Body of pancreas (tissue), 4 donors: ENCODE measurements at regions not wholly inside any gene's neighbourhood (a gene's known extent, or its start where the extent isn't known, plus 50 kb on each side); places are given as distances from the start of the nearest gene placed in this dataset.
"Not testable (repeated sequence)": the region's sequence is repeated elsewhere in the genome, so short reads cannot be mapped to it uniquely, and the experiment has no call there.

Experiments used
- ATAC-seq: fragments of 150-250 bp; one replicate; pipeline ENCODE4 v1.9.1; 2016
- DNase-seq, 4 donors: peaks; one replicate each; pipeline ENCODE4 v3.0.0-alpha.2; 2019
- H3K27ac ChIP-seq, 4 donors: fragments of 200-600 bp; sonication (generic); 1 replicate in 3 of 4; 2 replicates in 1 of 4; pipeline versions ENCODE4 v1.5.1 to v1.6.1; 2016 to 2019; ENCODE audit warnings: mild to moderate bottlenecking in 1 of 4, mixed read lengths in 1 of 4, moderate library complexity in 1 of 4
- H3K27me3 ChIP-seq, 2 donors: fragments of 200-600 bp; sonication (generic); one replicate each; pipeline ENCODE4 v1.6.0; 2016; ENCODE audit warnings: mild to moderate bottlenecking in 1 of 2
- H3K36me3 ChIP-seq, 2 donors: fragments of 200-600 bp; sonication (generic); replicated peaks in 1 of 2; 2 replicates each; pipeline ENCODE4 v1.5.1; 2016; ENCODE audit warnings: low read depth in 2 of 2; ENCODE audit not compliant: insufficient read depth in 1 of 2
- H3K4me1 ChIP-seq: fragments of 200-600 bp; sonication (generic); one replicate; pipeline ENCODE4 v1.6.0; 2016
- H3K4me3 ChIP-seq, 2 donors: fragments of 200-600 bp; sonication (generic); 1 replicate in 1 of 2; 2 replicates in 1 of 2; pipeline ENCODE4 v1.5.1; 2016 to 2019
- H3K9me3 ChIP-seq, 3 donors: fragments of 200-600 bp; sonication (generic); 1 replicate in 2 of 3; 2 replicates in 1 of 3; pipeline ENCODE4 v1.5.1; 2016
- POLR2A ChIP-seq, 3 donors: fragments of 450-650 bp; IDR thresholded peaks; one replicate each; pipeline ENCODE4 v1.6.1; 2016; ENCODE audit warnings: antibody characterized with exemption in 3 of 3, mild to moderate bottlenecking in 2 of 3
- WGBS, 2 donors: methylation state at CpG; one replicate each; pipeline ENCODE4 v1.1.5; 2017; 5-methylcytosine and 5-hydroxymethylcytosine counted together
- intact Hi-C: fragments of 100-400 bp; cut with DNase I; formaldehyde crosslinking; loops from one replicate; pipeline ENCODE4 v1.15.1; 2023
- TF ChIP-seq, protein P1 (sequence below), 7 experiments: fragments of 450-650 bp in 4 of 7; fragments of 200-600 bp in 3 of 7; sonication (generic) in 3 of 7; IDR thresholded peaks; one replicate each; pipeline ENCODE4 v1.5.1; 2016 to 2019; ENCODE audit warnings: antibody characterized with exemption in 7 of 7

DNA sequence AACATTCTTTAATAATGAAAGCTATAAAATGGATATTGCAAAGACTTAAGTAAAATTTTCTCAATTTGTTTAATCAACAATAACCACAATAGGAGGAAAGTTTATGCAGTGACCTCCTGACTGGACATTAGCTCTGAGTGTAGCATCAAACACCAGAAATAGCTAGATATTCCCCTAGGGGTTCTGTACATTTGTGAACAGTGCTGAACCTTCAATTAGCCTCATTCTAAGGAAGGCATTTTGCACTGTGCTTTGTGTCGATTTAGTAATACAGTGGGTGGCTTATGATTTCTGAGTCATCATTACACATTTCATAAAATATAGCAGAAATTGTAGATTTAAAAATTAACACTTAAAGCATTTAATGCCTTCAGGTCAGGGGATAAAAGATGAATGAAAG, 367.3 kb upstream of the PCDH15 start:
- Histone ChIP-seq H3K27ac (no peak overlapping the region), H3K4me3 (no peak overlapping the region), H3K27me3 (no peaks in the 10 kb centered on the region), H3K9me3 (no peaks in the 10 kb centered on the region), H3K36me3 (no peaks in the 10 kb centered on the region), H3K4me1 (no peaks in the 10 kb centered on the region)
- DNase-seq (no peak), ATAC-seq (no peak)
- intact Hi-C loops = no loop called here
- WGBS, 2 donors = 57 to 62% methylated on average over 1 of the region's 1 CpG
- TF ChIP-seq, protein P1, sequence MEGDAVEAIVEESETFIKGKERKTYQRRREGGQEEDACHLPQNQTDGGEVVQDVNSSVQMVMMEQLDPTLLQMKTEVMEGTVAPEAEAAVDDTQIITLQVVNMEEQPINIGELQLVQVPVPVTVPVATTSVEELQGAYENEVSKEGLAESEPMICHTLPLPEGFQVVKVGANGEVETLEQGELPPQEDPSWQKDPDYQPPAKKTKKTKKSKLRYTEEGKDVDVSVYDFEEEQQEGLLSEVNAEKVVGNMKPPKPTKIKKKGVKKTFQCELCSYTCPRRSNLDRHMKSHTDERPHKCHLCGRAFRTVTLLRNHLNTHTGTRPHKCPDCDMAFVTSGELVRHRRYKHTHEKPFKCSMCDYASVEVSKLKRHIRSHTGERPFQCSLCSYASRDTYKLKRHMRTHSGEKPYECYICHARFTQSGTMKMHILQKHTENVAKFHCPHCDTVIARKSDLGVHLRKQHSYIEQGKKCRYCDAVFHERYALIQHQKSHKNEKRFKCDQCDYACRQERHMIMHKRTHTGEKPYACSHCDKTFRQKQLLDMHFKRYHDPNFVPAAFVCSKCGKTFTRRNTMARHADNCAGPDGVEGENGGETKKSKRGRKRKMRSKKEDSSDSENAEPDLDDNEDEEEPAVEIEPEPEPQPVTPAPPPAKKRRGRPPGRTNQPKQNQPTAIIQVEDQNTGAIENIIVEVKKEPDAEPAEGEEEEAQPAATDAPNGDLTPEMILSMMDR (IDR thresholded peaks at IDR 0.05) = no peak
- no peak for TF ChIP-seq POLR2A (IDR thresholded peaks at IDR 0.05)

DNA sequence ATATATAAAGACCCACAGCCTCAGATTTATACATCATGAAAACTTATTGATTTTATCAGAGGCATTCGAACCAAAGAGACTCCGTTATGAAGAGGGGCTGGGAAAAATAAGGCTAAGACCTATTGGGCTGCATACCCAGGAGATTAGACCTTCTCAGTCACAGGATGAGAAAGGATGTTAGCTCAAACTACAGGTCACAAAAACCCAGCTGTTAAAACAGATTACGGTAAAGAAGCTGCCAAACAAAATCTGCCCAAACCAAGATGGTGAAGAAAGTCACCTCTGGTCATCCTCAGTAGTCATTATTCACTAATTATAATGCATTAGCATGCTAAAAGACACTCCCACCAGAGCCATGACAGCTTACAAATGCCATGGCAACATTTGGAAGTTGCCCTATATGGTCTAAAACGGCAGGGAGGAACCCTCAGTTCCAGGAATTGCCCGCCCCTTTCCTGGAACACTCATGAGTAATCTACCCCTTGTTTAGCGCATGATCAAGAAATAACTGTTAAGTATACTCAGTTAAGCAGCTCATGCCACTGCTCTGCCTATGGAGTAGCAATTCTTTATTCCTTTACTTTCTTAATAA, 362.5 kb upstream of the PCDH15 start:
- Histone ChIP-seq H3K36me3 (no peaks in the 10 kb centered on the region), H3K27ac (no peak overlapping the region), H3K27me3 (no peaks in the 10 kb centered on the region), H3K4me3 (no peak overlapping the region), H3K4me1 (no peaks in the 10 kb centered on the region), H3K9me3 (no peaks in the 10 kb centered on the region)
- DNase-seq (no peak), ATAC-seq (no peak)
- no peak for TF ChIP-seq POLR2A (IDR thresholded peaks at IDR 0.05)
- TF ChIP-seq, protein P1 (IDR thresholded peaks at IDR 0.05) = no peak
- 60 to 72% methylated on average over 6 of the region's 6 CpGs for WGBS, 2 donors
- intact Hi-C loops = no loop called here

DNA sequence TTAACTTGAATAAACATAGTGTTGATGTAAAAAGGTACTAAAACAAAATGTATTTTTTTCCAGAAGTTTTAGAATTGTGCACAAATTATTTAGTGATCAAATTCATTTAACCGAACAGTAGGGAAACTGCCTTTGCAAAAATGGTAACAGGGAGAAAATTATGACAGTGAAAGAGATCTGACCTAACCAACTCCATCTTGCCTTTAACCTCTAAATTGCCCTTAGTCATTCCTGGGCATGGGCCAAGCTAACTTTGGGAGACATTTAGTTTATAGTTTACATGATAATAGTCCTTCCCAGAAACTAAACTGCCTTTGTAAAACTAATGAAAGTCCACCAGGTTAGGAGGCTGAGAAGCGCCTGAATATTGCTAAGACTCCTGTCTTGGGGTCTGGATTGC, 361.3 kb upstream of the PCDH15 start:
- H3K36me3 ChIP-seq, ATAC-seq, H3K27ac ChIP-seq, H3K9me3 ChIP-seq, DNase-seq, H3K27me3 ChIP-seq, intact Hi-C loops, H3K4me1 ChIP-seq, H3K4me3 ChIP-seq: not testable (repeated sequence)
- WGBS, 2 donors = 63 to 65% methylated on average over 2 of the region's 2 CpGs

DNA sequence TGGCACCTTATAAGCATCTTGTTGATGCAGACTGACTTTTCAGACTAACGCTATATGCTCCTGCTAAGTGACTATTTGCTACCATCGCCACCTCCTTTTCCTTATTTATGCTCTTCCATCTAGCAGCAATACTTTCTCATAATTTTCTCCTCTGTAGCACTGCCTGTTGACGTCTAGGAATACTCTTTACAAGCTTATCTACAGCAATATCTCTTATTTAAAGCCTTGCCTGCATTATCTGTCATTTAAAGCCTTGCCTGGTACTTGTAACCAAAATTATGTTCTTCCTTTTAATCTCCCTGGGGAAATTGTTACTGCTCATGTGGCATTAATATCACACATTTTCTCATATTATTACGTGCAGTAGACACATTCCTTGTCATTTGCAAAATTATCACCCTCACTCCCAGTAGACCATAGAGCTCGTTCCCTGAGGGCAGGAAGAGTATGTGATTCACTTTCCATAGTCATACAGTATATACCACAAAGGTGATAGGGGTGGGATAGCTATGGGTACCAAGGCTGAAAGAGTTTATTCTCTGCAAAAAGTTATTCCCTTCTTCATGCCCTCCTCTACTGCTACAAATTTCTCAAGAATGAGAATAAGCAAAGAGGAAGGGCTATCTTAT, 359.7 kb upstream of the PCDH15 start:
- H3K27me3 ChIP-seq = no peaks in the 10 kb centered on the region
- H3K4me3 ChIP-seq = no peak overlapping the region
- H3K36me3 ChIP-seq = no peaks in the 10 kb centered on the region
- intact Hi-C loops = no loop called here
- H3K4me1 ChIP-seq = no peaks in the 10 kb centered on the region
- 49 to 54% methylated on average over 5 of the region's 5 CpGs for WGBS, 2 donors
- no peaks in the 10 kb centered on the region for H3K9me3 ChIP-seq
- ATAC-seq (no peak), DNase-seq (no peak)
- no peak for TF ChIP-seq POLR2A (IDR thresholded peaks at IDR 0.05)
- TF ChIP-seq, protein P1 (IDR thresholded peaks at IDR 0.05) = no peak
- H3K27ac ChIP-seq = no peak overlapping the region

DNA sequence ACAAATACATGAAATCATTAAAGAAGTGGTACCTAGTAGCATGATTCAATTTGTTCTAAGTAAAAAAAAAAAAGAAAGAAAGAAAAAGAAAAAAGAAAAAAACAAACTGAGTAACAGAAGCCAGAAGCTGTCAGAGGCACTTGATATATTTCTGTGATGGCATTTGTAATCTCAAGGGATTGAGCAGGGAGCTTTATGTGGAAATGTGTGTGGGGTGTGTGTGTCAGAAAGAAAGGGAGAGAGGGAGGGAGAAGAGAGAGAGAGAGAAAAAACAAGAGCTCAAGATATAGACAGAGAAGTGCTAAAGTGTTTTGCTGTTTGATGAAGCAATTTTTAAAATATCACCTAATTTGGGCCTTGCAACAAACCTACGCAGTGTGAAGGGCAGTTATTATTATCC, 357.6 kb upstream of the PCDH15 start:
- no peaks in the 10 kb centered on the region for H3K36me3 ChIP-seq
- DNase-seq (no peak), ATAC-seq (no peak)
- TF ChIP-seq, protein P1 (IDR thresholded peaks at IDR 0.05) = no peak
- TF ChIP-seq POLR2A (IDR thresholded peaks at IDR 0.05) = no peak
- no peak overlapping the region for H3K4me3 ChIP-seq
- WGBS, 2 donors = 0% methylated on average over 1 of the region's 1 CpG
- no peaks in the 10 kb centered on the region for H3K27me3 ChIP-seq
- intact Hi-C loops = no loop called here
- H3K9me3 ChIP-seq = no peaks in the 10 kb centered on the region
- H3K27ac ChIP-seq = no peak overlapping the region
- no peaks in the 10 kb centered on the region for H3K4me1 ChIP-seq
